HEK293 (cell line): ENCODE measurements at regions not wholly inside any gene's neighbourhood (a gene's known extent, or its start where the extent isn't known, plus 50 kb on each side); places are given as distances from the start of the nearest gene placed in this dataset.

ENCODE experiments used
- CTCF ChIP-seq: fragments of 450-650 bp; formaldehyde crosslinking; IDR thresholded peaks from 2 replicates; pipeline ENCODE4 v1.5.1; 2016; ENCODE audit warnings: missing biosample characterization, missing genetic modification characterization
- GLIS2 ChIP-seq: fragments of 450-650 bp; formaldehyde crosslinking; IDR thresholded peaks from 2 replicates; pipeline ENCODE4 v1.5.1; 2016; ENCODE audit warnings: missing biosample characterization, missing genetic modification characterization
- ZBTB21 ChIP-seq: fragments of 450-650 bp; formaldehyde crosslinking; IDR thresholded peaks from 2 replicates; pipeline ENCODE4 v1.5.1; 2017; ENCODE audit warnings: missing biosample characterization, missing genetic modification characterization
- ZFP37 ChIP-seq: fragments of 450-650 bp; formaldehyde crosslinking; IDR thresholded peaks from 2 replicates; pipeline ENCODE4 v1.5.1; 2016; ENCODE audit warnings: missing biosample characterization, missing genetic modification characterization
- ZNF16 ChIP-seq: fragments of 450-650 bp; formaldehyde crosslinking; IDR thresholded peaks from 2 replicates; pipeline ENCODE4 v1.5.1; 2016; ENCODE audit warnings: low read depth, missing biosample characterization, missing genetic modification characterization
- ZNF266 ChIP-seq: fragments of 450-650 bp; formaldehyde crosslinking; IDR thresholded peaks from 2 replicates; pipeline ENCODE4 v1.5.1; 2016; ENCODE audit warnings: missing biosample characterization, missing genetic modification characterization, low read depth
- ZNF394 ChIP-seq: fragments of 450-650 bp; formaldehyde crosslinking; IDR thresholded peaks from 2 replicates; pipeline ENCODE4 v1.5.1; 2016; ENCODE audit warnings: missing biosample characterization, missing genetic modification characterization, mild to moderate bottlenecking, moderate library complexity, borderline replicate concordance
- ZNF423 ChIP-seq: fragments of 450-650 bp; formaldehyde crosslinking; IDR thresholded peaks from 2 replicates; pipeline ENCODE4 v1.5.1; 2016; ENCODE audit warnings: missing biosample characterization, missing genetic modification characterization
- ZNF501 ChIP-seq: fragments of 450-650 bp; formaldehyde crosslinking; IDR thresholded peaks from 2 replicates; pipeline ENCODE4 v1.5.1; 2016; ENCODE audit warnings: missing biosample characterization, missing genetic modification characterization
- ZNF658 ChIP-seq: fragments of 450-650 bp; formaldehyde crosslinking; IDR thresholded peaks from 2 replicates; pipeline ENCODE4; 2016; ENCODE audit warnings: missing biosample characterization, missing genetic modification characterization
- ZNF792 ChIP-seq: fragments of 450-650 bp; formaldehyde crosslinking; IDR thresholded peaks from 2 replicates; pipeline ENCODE4 v1.5.1; 2016; ENCODE audit warnings: missing biosample characterization, missing genetic modification characterization

- TF ChIP-seq GLIS2 (tag by site-specific recombination): no peak
- no peak for TF ChIP-seq ZBTB21 (tag by site-specific recombination)
- no peak for TF ChIP-seq ZNF501 (tag by site-specific recombination)
- no peak for TF ChIP-seq CTCF (tag by site-specific recombination)
- no peak for TF ChIP-seq ZNF792 (tag by site-specific recombination)
- no peak for TF ChIP-seq ZNF423 (tag by site-specific recombination)
- TF ChIP-seq ZNF16: no peak
- no peak for TF ChIP-seq ZNF658 (tag by site-specific recombination)
- TF ChIP-seq ZFP37 (tag by site-specific recombination): no peak
- TF ChIP-seq ZNF394 (tag by site-specific recombination): no peak
- no peak for TF ChIP-seq ZNF266 (tag by site-specific recombination)
Measured at GRCh38 chr4:63171341-63171740, 1237.9 kb downstream of the TECRL start.
